Neural progenitor cell (in vitro differentiated cells): ENCODE measurements at regions not wholly inside any gene's neighbourhood (a gene's known extent, or its start where the extent isn't known, plus 50 kb on each side); places are given as distances from the start of the nearest gene placed in this dataset.
A peak's percentile ranks its signal among the peaks of the same experiment; 100 is the strongest.

Experiments used
- DNase-seq: peaks from one replicate; pipeline ENCODE4 v3.0.0-alpha.2; 2016; ENCODE audit warnings: low spot score
- H2AFZ ChIP-seq: fragments of 200-600 bp; sonication (generic); replicated peaks from 2 replicates; pipeline ENCODE4 v1.6.1; 2016; ENCODE audit warnings: antibody characterized with exemption
- H3F3A ChIP-seq: fragments of 200-600 bp; sonication (generic); 2 replicates; pipeline ENCODE4 v1.6.1; 2016; ENCODE audit warnings: antibody characterized with exemption, low read depth
- H3K27ac ChIP-seq: fragments of 200-600 bp; sonication (generic); 2 replicates; pipeline ENCODE4 v1.5.1; 2016; ENCODE audit warnings: mild to moderate bottlenecking
- H3K27me3 ChIP-seq: fragments of 200-600 bp; sonication (generic); 2 replicates; pipeline ENCODE4 v1.6.1; 2016; ENCODE audit warnings: mild to moderate bottlenecking, moderate library complexity
- H3K36me3 ChIP-seq: fragments of 200-600 bp; sonication (generic); 2 replicates; pipeline ENCODE4 v1.5.1; 2016
- H3K4me1 ChIP-seq: fragments of 200-600 bp; sonication (generic); 2 replicates; pipeline ENCODE4 v1.6.1; 2016; ENCODE audit warnings: mixed run types
- H3K4me2 ChIP-seq: fragments of 200-600 bp; sonication (generic); 2 replicates; pipeline ENCODE4 v1.6.1; 2016
- H3K4me3 ChIP-seq: fragments of 200-600 bp; sonication (generic); 2 replicates; pipeline ENCODE4 v1.5.1; 2016
- H3K79me2 ChIP-seq: fragments of 200-600 bp; sonication (generic); 2 replicates; pipeline ENCODE4 v1.6.1; 2016; ENCODE audit warnings: low read depth
- H3K9ac ChIP-seq: fragments of 200-600 bp; sonication (generic); 2 replicates; pipeline ENCODE4 v1.6.1; 2016
- H3K9me3 ChIP-seq: fragments of 200-600 bp; sonication (generic); 2 replicates; pipeline ENCODE4 v1.5.1; 2016; ENCODE audit warnings: low read depth
- H4K20me1 ChIP-seq: fragments of 200-600 bp; sonication (generic); 2 replicates; pipeline ENCODE4 v1.6.1; 2016; ENCODE audit warnings: low read depth
- H3K27ac Mint-ChIP-seq: 3 replicates; pipeline ENCODE4 v1.8.0; 2021; ENCODE audit warnings: mixed read lengths
- H3K27me3 Mint-ChIP-seq: 2 replicates; pipeline ENCODE4 v1.8.0; 2022; ENCODE audit warnings: low read depth, mild to moderate bottlenecking, inconsistent platforms, moderate library complexity, mixed read lengths; ENCODE audit not compliant: insufficient read depth
- H3K36me3 Mint-ChIP-seq: 3 replicates; pipeline ENCODE4 v1.8.0; 2021; ENCODE audit warnings: mixed read lengths
- H3K4me1 Mint-ChIP-seq: 3 replicates; pipeline ENCODE4 v1.8.0; 2021; ENCODE audit warnings: mixed read lengths
- H3K4me3 Mint-ChIP-seq: 3 replicates; pipeline ENCODE4 v1.8.0; 2021; ENCODE audit warnings: mild to moderate bottlenecking, moderate library complexity, mixed read lengths
- H3K9me3 Mint-ChIP-seq: 3 replicates; pipeline ENCODE4 v1.8.0; 2020; ENCODE audit warnings: mixed read lengths
- EZH2 ChIP-seq: fragments of 200-600 bp; sonication (generic); IDR thresholded peaks from 2 replicates; pipeline ENCODE4 v1.6.1; 2017; ENCODE audit warnings: antibody characterized with exemption, mild to moderate bottlenecking, moderate library complexity
- EZH2phosphoT487 ChIP-seq: fragments of 200-600 bp; sonication (generic); IDR thresholded peaks from 2 replicates; pipeline ENCODE4 v1.6.1; 2017; ENCODE audit warnings: antibody characterized with exemption
- TF ChIP-seq, protein P1 (sequence below): fragments of 200-600 bp; sonication (generic); IDR thresholded peaks from 2 replicates; pipeline ENCODE4 v1.5.1; 2017; ENCODE audit warnings: antibody characterized with exemption, mild to moderate bottlenecking

GRCh38 chr18:33830213-33830612 lies 252.2 kb downstream of the ASXL3 start:
- no peak overlapping the region for H3K27ac Mint-ChIP-seq
- peaks cover 8% of the 10 kb centered on the region for H3K9me3 Mint-ChIP-seq

GRCh38 chr18:33828949-33829348 lies 250.9 kb downstream of the ASXL3 start:
- H3K4me3 ChIP-seq = no peak overlapping the region
- H3K9me3 ChIP-seq = no peaks in the 10 kb centered on the region
- Mint-ChIP-seq H3K4me1 (no peaks in the 10 kb centered on the region), H3K9me3 (peaks cover 6% of the 10 kb centered on the region), H3K27ac (no peak overlapping the region), H3K27me3 (no peaks in the 10 kb centered on the region), H3K36me3 (no peaks in the 10 kb centered on the region), H3K4me3 (no peak overlapping the region)
- no peaks in the 10 kb centered on the region for H3F3A ChIP-seq
- no peak overlapping the region for H2AFZ ChIP-seq
- DNase-seq = no peak
- H3K4me2 ChIP-seq = no peak overlapping the region
- TF ChIP-seq EZH2 (no peak), EZH2phosphoT487 (no peak)
- TF ChIP-seq, protein P1, sequence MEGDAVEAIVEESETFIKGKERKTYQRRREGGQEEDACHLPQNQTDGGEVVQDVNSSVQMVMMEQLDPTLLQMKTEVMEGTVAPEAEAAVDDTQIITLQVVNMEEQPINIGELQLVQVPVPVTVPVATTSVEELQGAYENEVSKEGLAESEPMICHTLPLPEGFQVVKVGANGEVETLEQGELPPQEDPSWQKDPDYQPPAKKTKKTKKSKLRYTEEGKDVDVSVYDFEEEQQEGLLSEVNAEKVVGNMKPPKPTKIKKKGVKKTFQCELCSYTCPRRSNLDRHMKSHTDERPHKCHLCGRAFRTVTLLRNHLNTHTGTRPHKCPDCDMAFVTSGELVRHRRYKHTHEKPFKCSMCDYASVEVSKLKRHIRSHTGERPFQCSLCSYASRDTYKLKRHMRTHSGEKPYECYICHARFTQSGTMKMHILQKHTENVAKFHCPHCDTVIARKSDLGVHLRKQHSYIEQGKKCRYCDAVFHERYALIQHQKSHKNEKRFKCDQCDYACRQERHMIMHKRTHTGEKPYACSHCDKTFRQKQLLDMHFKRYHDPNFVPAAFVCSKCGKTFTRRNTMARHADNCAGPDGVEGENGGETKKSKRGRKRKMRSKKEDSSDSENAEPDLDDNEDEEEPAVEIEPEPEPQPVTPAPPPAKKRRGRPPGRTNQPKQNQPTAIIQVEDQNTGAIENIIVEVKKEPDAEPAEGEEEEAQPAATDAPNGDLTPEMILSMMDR = no peak
- H3K79me2 ChIP-seq = no peaks in the 10 kb centered on the region
- H3K36me3 ChIP-seq = no peaks in the 10 kb centered on the region
- H3K27ac ChIP-seq = no peak overlapping the region
- no peaks in the 10 kb centered on the region for H3K27me3 ChIP-seq
- no peaks in the 10 kb centered on the region for H4K20me1 ChIP-seq
- no peaks in the 10 kb centered on the region for H3K4me1 ChIP-seq
- H3K9ac ChIP-seq = no peak overlapping the region

More at GRCh38 chr18:33830213-33830612, 252.2 kb downstream of the ASXL3 start:
- DNase-seq = no peak
- no peak overlapping the region for H3K27ac ChIP-seq
- no peaks in the 10 kb centered on the region for H3K79me2 ChIP-seq
- Mint-ChIP-seq H3K27me3 (no peaks in the 10 kb centered on the region), H3K36me3 (no peaks in the 10 kb centered on the region), H3K4me3 (no peak overlapping the region), H3K4me1 (no peaks in the 10 kb centered on the region)
- H2AFZ ChIP-seq = no peak overlapping the region
- H3F3A ChIP-seq = no peaks in the 10 kb centered on the region
- no peaks in the 10 kb centered on the region for H3K27me3 ChIP-seq
- no peaks in the 10 kb centered on the region for H3K4me1 ChIP-seq
- no peak overlapping the region for H3K4me3 ChIP-seq
- no peaks in the 10 kb centered on the region for H4K20me1 ChIP-seq
- no peaks in the 10 kb centered on the region for H3K9me3 ChIP-seq
- H3K36me3 ChIP-seq = no peaks in the 10 kb centered on the region
- no peak overlapping the region for H3K9ac ChIP-seq
- TF ChIP-seq EZH2phosphoT487 (no peak), EZH2 (no peak)
- TF ChIP-seq, protein P1 = no peak
- no peak overlapping the region for H3K4me2 ChIP-seq

DNA sequence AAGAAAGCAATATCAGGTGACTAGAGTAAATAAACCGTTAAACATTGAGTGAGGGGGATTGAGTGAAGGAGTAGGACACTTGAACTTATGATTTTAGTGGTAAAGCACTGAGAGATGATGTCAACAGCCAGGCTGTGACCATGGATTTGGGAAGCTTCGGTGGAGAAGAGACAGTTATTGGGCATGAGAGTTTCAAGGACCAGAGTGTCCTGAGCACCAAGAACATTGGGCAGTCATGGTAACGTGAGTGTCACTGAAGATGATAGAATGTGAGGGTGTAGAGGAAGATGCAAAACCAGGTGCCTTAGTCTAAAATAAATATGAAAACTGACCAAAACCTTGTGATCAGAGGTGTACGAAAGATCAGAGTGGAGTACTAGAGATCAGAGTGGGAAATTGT lies 248.1 kb downstream of the ASXL3 start:
- no peak for DNase-seq
- Histone ChIP-seq H3K79me2 (no peaks in the 10 kb centered on the region), H3F3A (no peaks in the 10 kb centered on the region), H4K20me1 (no peaks in the 10 kb centered on the region), H3K36me3 (no peaks in the 10 kb centered on the region), H3K4me2 (no peak overlapping the region), H3K4me1 (no peaks in the 10 kb centered on the region), H3K27ac (no peak overlapping the region), H3K4me3 (no peak overlapping the region), H3K9me3 (no peaks in the 10 kb centered on the region), H3K27me3 (peaks cover under 1% of the 10 kb centered on the region), H3K9ac (no peak overlapping the region), H2AFZ (no peak overlapping the region)
- Mint-ChIP-seq H3K4me1 (no peaks in the 10 kb centered on the region), H3K27ac (no peak overlapping the region), H3K4me3 (no peak overlapping the region), H3K9me3 (no peaks in the 10 kb centered on the region), H3K27me3 (no peaks in the 10 kb centered on the region), H3K36me3 (no peaks in the 10 kb centered on the region)
- no peak for TF ChIP-seq EZH2phosphoT487
- TF ChIP-seq EZH2 = no peak
- TF ChIP-seq, protein P1 = no peak

- DNase-seq = no peak
- TF ChIP-seq, protein P1 = no peak
- TF ChIP-seq EZH2phosphoT487 = no peak
- TF ChIP-seq EZH2 = no peak
- no peaks in the 10 kb centered on the region for H3K36me3 ChIP-seq
- no peak overlapping the region for H3K4me3 ChIP-seq
- H3K4me1 ChIP-seq = no peaks in the 10 kb centered on the region
- Mint-ChIP-seq H3K36me3 (no peaks in the 10 kb centered on the region), H3K9me3 (peaks cover 3% of the 10 kb centered on the region), H3K4me3 (peak overlapping the region; percentile 56), H3K4me1 (peaks cover 4% of the 10 kb centered on the region), H3K27ac (no peak overlapping the region), H3K27me3 (peaks cover 2% of the 10 kb centered on the region)
- no peak overlapping the region for H2AFZ ChIP-seq
- H3K4me2 ChIP-seq = no peak overlapping the region
- no peak overlapping the region for H3K9ac ChIP-seq
- no peak overlapping the region for H3K27ac ChIP-seq
- H3K27me3 ChIP-seq = peaks cover 5% of the 10 kb centered on the region
- no peaks in the 10 kb centered on the region for H3F3A ChIP-seq
- H3K79me2 ChIP-seq = no peaks in the 10 kb centered on the region
- no peaks in the 10 kb centered on the region for H3K9me3 ChIP-seq
- no peaks in the 10 kb centered on the region for H4K20me1 ChIP-seq
These were observed 243.5 kb downstream of the ASXL3 start for GRCh38 chr18:33821503-33821902.
